ENCODE measurements at regions not wholly inside any gene's neighbourhood (a gene's known extent, or its start where the extent isn't known, plus 50 kb on each side); places are given as distances from the start of the nearest gene placed in this dataset.

DNA sequence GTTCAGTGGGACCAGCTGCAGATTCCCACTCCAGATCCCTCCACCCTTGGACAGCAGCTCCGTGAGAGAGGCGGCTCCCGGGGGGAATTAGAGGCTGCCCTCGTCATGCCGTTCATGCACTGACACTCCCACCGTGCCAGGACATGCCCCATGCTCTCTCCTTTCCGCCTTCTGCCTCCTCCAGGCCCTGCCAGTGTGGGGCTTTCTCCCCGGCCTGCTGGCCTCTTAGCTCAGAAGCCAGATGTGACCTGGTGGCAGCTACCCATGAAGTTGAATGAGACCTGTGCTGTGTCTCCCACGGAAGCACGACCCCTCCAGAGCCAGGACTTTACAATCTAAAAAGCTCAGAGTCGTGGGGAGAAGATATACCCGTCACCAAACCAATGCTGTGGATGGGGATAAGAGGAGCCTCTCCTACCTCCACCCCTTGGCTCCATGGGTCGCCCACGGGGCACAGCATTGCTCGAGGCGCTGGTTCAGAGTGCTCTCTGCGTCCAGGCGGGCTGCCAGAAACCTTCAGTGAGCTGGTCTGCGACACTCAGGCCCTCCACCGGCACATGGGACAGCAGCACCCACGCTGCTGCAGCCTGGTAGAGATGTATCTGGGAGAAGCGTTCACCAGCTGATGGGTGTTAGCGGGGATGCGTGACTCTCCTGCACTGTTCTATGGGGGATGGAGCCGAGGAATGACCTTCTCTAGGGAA, 111.0 kb upstream of the GPC1 start:
- DNase-seq: peak; percentile 43

DNA sequence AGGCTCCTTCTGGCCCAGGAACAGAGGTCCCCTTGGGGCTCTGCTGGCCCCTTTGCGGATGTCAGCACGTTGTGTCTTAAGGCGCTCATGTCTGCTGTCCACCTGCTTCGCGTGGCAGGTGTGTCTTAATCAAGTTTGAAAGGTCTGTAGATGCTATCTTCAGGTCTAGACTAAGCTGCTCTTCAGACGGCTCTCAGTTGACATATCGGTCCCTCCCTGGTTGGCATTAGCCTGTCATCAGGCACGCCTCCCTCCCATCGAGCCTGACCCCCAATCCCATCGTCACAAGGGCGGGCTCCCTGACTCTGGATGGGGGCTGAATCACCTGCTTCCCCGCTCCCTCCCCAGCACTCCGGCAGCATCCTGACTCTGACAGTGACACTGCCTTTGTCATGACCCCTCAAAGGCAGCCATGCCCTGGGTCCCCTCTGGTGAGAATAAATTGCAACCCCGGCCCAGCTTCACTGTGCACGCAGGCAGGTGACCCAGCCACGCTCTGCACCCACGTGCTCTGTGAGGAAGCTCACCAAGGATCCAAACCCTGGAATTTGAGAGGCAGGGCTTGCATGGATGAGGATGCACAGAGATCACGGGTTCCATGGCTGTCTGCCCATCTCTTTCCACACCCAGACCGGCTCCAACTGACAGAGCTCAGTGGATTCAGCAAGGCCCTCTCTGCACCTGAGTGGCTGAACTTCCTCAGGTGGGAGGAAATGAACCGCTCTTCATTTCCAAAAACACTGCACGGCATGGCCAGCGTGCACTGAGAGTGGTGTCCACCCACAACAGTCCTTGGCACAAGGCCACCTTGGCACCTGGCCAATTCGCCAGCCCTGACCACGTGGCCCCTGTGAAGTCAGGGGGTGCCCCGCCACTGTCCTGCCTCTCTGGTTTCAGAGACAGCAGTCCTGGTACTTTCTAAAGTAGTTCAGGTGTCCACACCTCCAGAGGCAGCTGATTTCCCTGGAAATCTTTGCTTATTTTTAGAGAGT, 110.2 kb upstream of the GPC1 start:
- DNase-seq: peak; percentile 59

DNA sequence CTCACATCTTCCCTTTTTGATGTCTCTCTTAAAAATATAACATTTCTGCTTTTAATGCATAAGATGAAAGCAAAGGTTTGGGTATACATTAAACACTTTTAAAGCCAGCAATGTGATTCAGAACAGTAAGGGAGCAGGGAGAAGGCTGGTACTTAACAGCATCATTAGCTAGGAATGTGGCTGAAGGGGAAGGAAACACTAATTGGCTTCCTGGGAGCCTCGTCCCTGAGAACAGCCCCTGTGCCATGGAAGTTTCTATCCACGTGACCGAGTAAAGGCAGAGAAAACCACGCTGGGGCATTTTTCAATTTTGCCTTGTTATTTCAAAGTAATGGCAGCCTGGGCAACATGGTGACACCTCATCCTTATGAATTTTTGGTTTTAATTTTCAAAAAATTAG, 109.2 kb upstream of the GPC1 start:
- no peak for DNase-seq

- peak; percentile 28 for DNase-seq
These were observed 108.6 kb upstream of the GPC1 start for GRCh38 chr2:240326886-240327285.

GRCh38 chr2:240327566-240327965, 107.9 kb upstream of the GPC1 start:
- DNase-seq: peak; percentile 31

DNA sequence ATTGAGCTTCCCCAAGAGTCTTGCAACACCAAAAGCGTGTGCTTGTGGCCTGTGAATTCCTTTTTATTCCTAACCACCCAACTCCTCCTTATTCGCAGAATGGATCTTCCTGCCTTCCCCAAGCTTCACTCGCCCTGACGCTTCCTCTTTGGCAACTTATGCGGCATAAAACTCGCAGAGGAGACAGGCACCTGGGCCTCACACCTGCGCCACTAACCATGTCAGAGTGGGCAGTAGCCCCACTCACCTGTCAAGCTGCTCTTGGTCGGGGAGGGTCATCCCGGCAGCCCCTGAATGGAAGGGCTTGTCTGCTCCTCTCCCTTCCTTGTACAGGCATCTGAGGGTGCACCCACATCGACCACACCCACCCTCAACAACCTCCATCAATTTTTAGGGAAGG, 106.9 kb upstream of the GPC1 start:
- no peak for DNase-seq

DNA sequence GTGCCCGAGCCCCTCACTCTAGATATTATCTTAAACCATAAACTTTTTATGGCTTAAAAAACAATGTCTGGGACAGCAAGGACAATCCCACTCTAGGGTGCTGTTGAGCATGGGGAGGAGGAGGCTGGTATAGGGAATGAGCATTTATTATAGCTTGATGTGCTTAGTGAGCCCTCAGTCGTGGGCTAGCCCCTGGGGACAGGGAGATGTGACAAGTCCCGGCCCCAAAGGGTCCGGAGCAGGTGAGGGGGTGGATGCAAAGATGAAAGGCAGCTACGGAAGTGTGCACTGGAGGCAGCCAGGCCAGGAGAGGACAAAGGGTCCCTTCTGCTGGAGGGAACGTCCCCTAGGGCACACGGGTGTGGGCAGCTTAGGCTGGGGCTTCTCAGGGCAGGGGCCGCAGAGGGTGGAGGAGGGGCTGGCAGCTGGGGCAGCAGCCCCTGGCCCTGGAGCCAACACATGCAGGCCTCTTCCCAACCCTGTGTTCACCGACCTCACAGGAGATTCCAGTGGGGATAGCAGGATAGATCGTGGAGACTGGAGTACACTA, 106.3 kb upstream of the GPC1 start:
- DNase-seq: peak; percentile 13

GRCh38 chr2:240329778-240330177, 105.7 kb upstream of the GPC1 start:
- peak; percentile 19 for DNase-seq

GRCh38 chr2:240333985-240334384, 101.5 kb upstream of the GPC1 start:
- no peak for DNase-seq

GRCh38 chr2:240335061-240335460, 100.4 kb upstream of the GPC1 start:
- no peak for DNase-seq

- no peak for DNase-seq
These were observed 98.5 kb upstream of the GPC1 start for GRCh38 chr2:240336820-240337427.

- DNase-seq: peak; percentile 24
These were observed 97.2 kb upstream of the GPC1 start for GRCh38 chr2:240338274-240338673.

- DNase-seq: peak; percentile 51
These were observed 95.8 kb upstream of the GPC1 start for GRCh38 chr2:240339411-240340360.

GRCh38 chr2:240340361-240340761, 95.1 kb upstream of the GPC1 start:
- DNase-seq: peak; percentile 37

- DNase-seq: peak; percentile 38
These were observed 94.4 kb upstream of the GPC1 start for GRCh38 chr2:240341064-240341463.

GRCh38 chr2:240343548-240343947, 91.9 kb upstream of the GPC1 start:
- no peak for DNase-seq

GRCh38 chr2:240344904-240345303, 90.6 kb upstream of the GPC1 start:
- no peak for DNase-seq

DNA sequence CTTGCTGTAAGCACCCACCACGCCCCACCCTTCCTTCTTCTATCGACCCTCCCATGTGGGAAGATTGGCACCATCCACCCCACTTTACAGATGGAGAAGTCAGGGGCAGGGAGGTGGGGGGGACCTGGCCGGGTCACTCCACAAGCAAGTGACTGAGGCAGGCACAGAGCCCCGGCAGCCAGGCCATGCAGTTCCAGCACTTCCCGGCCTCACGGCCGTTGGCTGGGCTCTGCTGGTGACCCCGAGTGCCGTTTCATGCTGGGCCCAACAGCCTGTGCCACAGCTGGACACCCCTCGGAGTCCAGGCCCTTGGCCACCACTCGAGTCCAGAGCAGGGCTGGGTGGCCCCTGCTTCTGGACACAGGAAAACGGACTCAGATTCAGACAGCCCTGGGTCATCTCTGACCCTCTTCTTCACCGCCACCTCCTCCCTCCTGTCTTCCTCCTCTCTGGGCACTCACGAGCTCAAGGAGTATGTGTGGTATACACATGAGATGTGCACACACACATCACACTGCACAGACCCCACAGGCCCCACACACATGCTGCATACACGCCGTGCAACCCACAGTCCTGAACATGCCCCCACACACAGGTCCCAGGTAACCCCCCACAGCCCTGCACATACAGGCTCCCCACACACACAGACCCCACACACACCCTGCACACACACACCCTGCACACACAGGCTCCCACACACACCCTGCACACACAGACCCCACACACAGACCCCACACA, 89.3 kb upstream of the GPC1 start:
- no peak for DNase-seq

GRCh38 chr2:240346753-240347372, 88.6 kb upstream of the GPC1 start:
- no peak for DNase-seq

DNA sequence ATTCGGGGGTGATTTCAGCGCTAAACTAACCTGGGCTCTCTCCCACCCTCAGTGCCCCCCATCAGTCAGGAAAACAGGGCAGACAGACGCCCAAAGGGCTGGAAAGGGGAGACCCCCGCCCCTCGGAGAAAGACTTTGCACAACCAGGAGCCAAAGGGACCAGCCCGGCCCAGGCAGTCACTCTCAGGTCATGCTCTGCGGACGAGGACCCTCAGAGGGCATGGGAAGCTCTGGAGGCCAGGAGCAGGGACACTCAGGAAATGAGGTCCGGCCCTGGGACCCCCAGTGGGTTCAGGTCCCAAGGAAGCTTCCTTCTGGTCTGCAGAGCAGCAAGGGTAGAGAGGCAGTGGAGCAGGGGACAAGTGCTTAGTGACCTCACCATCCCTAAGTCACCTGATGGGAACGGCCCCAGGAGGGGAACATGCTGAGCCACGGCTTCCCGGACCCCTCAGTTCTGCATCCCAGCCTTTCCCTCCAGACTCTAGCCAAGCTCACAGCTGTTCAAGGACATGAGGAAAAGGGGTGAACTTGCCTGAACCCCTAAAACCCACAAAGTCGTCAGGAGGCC, 88.0 kb upstream of the GPC1 start:
- no peak for DNase-seq
